ENCODE measurements at regions not wholly inside any gene's neighbourhood (a gene's known extent, or its start where the extent isn't known, plus 50 kb on each side); places are given as distances from the start of the nearest gene placed in this dataset.

- DNase-seq: peak; percentile 58
Observed at GRCh38 chr20:34163307-34163706, 51.3 kb upstream of the EIF2S2 start.

- DNase-seq: no peak
Observed at GRCh38 chr20:34164381-34164984, 52.4 kb upstream of the EIF2S2 start.

- DNase-seq: no peak
Observed at GRCh38 chr20:34165018-34165619, 53.1 kb upstream of the EIF2S2 start.

- DNase-seq: no peak
Observed at GRCh38 chr20:34171640-34172039, 59.6 kb upstream of the EIF2S2 start.

- no peak for DNase-seq
Observed at GRCh38 chr20:34172926-34173325, 60.9 kb upstream of the EIF2S2 start.

GRCh38 chr20:34175079-34175478 lies 63.0 kb upstream of the EIF2S2 start:
- no peak for DNase-seq

- no peak for DNase-seq
Observed at GRCh38 chr20:34175879-34176278, 63.8 kb upstream of the EIF2S2 start.

- DNase-seq: no peak
Observed at GRCh38 chr20:34177052-34177451, 64.2 kb upstream of the ASIP start.

GRCh38 chr20:34179637-34180360 lies 61.4 kb upstream of the ASIP start:
- no peak for DNase-seq

- DNase-seq: no peak
Observed at GRCh38 chr20:34180460-34181120, 60.6 kb upstream of the ASIP start.

- no peak for DNase-seq
Observed at GRCh38 chr20:34181484-34181883, 59.7 kb upstream of the ASIP start.

GRCh38 chr20:34185766-34186620 lies 55.2 kb upstream of the ASIP start:
- no peak for DNase-seq

GRCh38 chr20:34189572-34190163 lies 51.6 kb upstream of the ASIP start:
- no peak for DNase-seq

- DNase-seq: no peak
Observed at GRCh38 chr20:34190262-34190661, 51.0 kb upstream of the ASIP start.

GRCh38 chr20:34190679-34191090 lies 50.5 kb upstream of the ASIP start:
- peak; percentile 77 for DNase-seq
